ENCODE measurements at regions not wholly inside any gene's neighbourhood (a gene's known extent, or its start where the extent isn't known, plus 50 kb on each side); places are given as distances from the start of the nearest gene placed in this dataset.

GRCh38 chr9:107751567-107752210 is 262.1 kb upstream of the KLF4 start:
- no TSS peak for BruUV-seq (replicated peaks)
- peak; percentile 45 to 73 for DNase-seq

GRCh38 chr9:107750741-107751566 is 261.4 kb upstream of the KLF4 start:
- no peak overlapping the region for H3K4me3 ChIP-seq (ENCODE audit: low read depth, low read length)
- no TSS peak for BruUV-seq (replicated peaks)
- TF ChIP-seq CTCF (IDR thresholded peaks at IDR 0.05; ENCODE audit: insufficient read depth in 1 of 2, low read depth in 1 of 2, low read length in 1 of 2, severe bottlenecking in 1 of 2, unreplicated experiment in 1 of 2), result no peak
- H3K4me1 Mint-ChIP-seq (ENCODE audit: low read depth, unreplicated experiment), result peaks cover 21% of the 10 kb centered on the region
- H3K27me3 Mint-ChIP-seq (ENCODE audit: insufficient read depth, unreplicated experiment), result no peaks in the 10 kb centered on the region
- H3K27ac Mint-ChIP-seq (ENCODE audit: unreplicated experiment), result peak overlapping the region; percentile 64
- intact Hi-C loops (cut with micrococcal nuclease; ENCODE audit: unreplicated experiment), result no loop called here
- no peaks in the 10 kb centered on the region for H3K36me3 ChIP-seq (ENCODE audit: control insufficient read depth, insufficient read depth, low read length)
- no peaks in the 10 kb centered on the region for H3K27me3 ChIP-seq (replicated peaks; ENCODE audit: control insufficient read depth, insufficient read depth, low read length)
- DNase-seq, result no peak
- ChIA-PET CTCF (interaction anchor here (0.6 kb wide), 1 partner anchor 15 kb away, joined by 4 read pairs; no protein-coding TSS in a partner anchor), POLR2A (no interaction called here)
- peaks cover 34% of the 10 kb centered on the region for H3K4me1 ChIP-seq
- no peaks in the 10 kb centered on the region for H3K9me3 Mint-ChIP-seq (ENCODE audit: unreplicated experiment)
- H3K36me3 Mint-ChIP-seq (ENCODE audit: insufficient read depth, unreplicated experiment), result no peaks in the 10 kb centered on the region
- no peaks in the 10 kb centered on the region; the same call in 1 of the 2 replicates for H3K9me3 ChIP-seq
- H3K4me3 Mint-ChIP-seq (ENCODE audit: unreplicated experiment), result no peak overlapping the region

More at GRCh38 chr9:107751567-107752210, 262.1 kb upstream of the KLF4 start:
- Mint-ChIP-seq H3K4me3 (ENCODE audit: unreplicated experiment) (no peak overlapping the region), H3K27ac (ENCODE audit: unreplicated experiment) (peak overlapping the region; percentile 64), H3K4me1 (ENCODE audit: low read depth, unreplicated experiment) (peaks cover 21% of the 10 kb centered on the region), H3K27me3 (ENCODE audit: insufficient read depth, unreplicated experiment) (no peaks in the 10 kb centered on the region), H3K9me3 (ENCODE audit: unreplicated experiment) (no peaks in the 10 kb centered on the region), H3K36me3 (ENCODE audit: insufficient read depth, unreplicated experiment) (no peaks in the 10 kb centered on the region)
- no peak for TF ChIP-seq CTCF (IDR thresholded peaks at IDR 0.05; ENCODE audit: insufficient read depth in 1 of 2, low read depth in 1 of 2, low read length in 1 of 2, severe bottlenecking in 1 of 2, unreplicated experiment in 1 of 2)
- Histone ChIP-seq H3K9me3 (no peaks in the 10 kb centered on the region; the same call in 1 of the 2 replicates), H3K4me1 (peaks cover 34% of the 10 kb centered on the region), H3K27me3 (replicated peaks; ENCODE audit: control insufficient read depth, insufficient read depth, low read length) (no peaks in the 10 kb centered on the region), H3K36me3 (ENCODE audit: control insufficient read depth, insufficient read depth, low read length) (no peaks in the 10 kb centered on the region), H3K4me3 (ENCODE audit: low read depth, low read length) (no peak overlapping the region)
- ChIA-PET CTCF (interaction anchor here (0.6 kb wide), 1 partner anchor 14 kb away, joined by 4 read pairs; no protein-coding TSS in a partner anchor), POLR2A (no interaction called here)
- intact Hi-C loops (cut with micrococcal nuclease; ENCODE audit: unreplicated experiment), result loop anchor here (1.0 kb wide), 1 partner anchor 69 kb away; no protein-coding TSS in a partner anchor

GRCh38 chr9:107749787-107750444 is 260.3 kb upstream of the KLF4 start:
- BruUV-seq (replicated peaks), result no TSS peak
- no peak overlapping the region for H3K4me3 ChIP-seq (ENCODE audit: low read depth, low read length)
- H3K27me3 ChIP-seq (replicated peaks; ENCODE audit: control insufficient read depth, insufficient read depth, low read length), result no peaks in the 10 kb centered on the region
- no peak for TF ChIP-seq CTCF (IDR thresholded peaks at IDR 0.05; ENCODE audit: insufficient read depth in 1 of 2, low read depth in 1 of 2, low read length in 1 of 2, severe bottlenecking in 1 of 2, unreplicated experiment in 1 of 2)
- no peaks in the 10 kb centered on the region for H3K27me3 Mint-ChIP-seq (ENCODE audit: insufficient read depth, unreplicated experiment)
- peaks cover 13% of the 10 kb centered on the region for H3K4me1 Mint-ChIP-seq (ENCODE audit: low read depth, unreplicated experiment)
- peak; percentile 18 to 48 for DNase-seq
- no peaks in the 10 kb centered on the region; the same call in 1 of the 2 replicates for H3K9me3 ChIP-seq
- intact Hi-C loops (cut with micrococcal nuclease; ENCODE audit: unreplicated experiment), result no loop called here
- ChIA-PET CTCF (no interaction called here), POLR2A (no interaction called here)
- H3K36me3 Mint-ChIP-seq (ENCODE audit: insufficient read depth, unreplicated experiment), result no peaks in the 10 kb centered on the region
- H3K27ac Mint-ChIP-seq (ENCODE audit: unreplicated experiment), result peak overlapping the region; percentile 64
- no peaks in the 10 kb centered on the region for H3K9me3 Mint-ChIP-seq (ENCODE audit: unreplicated experiment)
- H3K36me3 ChIP-seq (ENCODE audit: control insufficient read depth, insufficient read depth, low read length), result no peaks in the 10 kb centered on the region
- H3K4me1 ChIP-seq, result peaks cover 25% of the 10 kb centered on the region
- no peak overlapping the region for H3K4me3 Mint-ChIP-seq (ENCODE audit: unreplicated experiment)

All from Caco-2 (cell line).